Ascending aorta (tissue), 2 donors: ENCODE measurements at regions not wholly inside any gene's neighbourhood (a gene's known extent, or its start where the extent isn't known, plus 50 kb on each side); places are given as distances from the start of the nearest gene placed in this dataset.

Source experiments
- DNase-seq, 2 donors: peaks; one replicate each; pipeline ENCODE4 v3.0.0-alpha.2; 2019; ENCODE audit warnings: low spot score in 2 of 2
- H3K27ac ChIP-seq, 2 donors: fragments of 200-600 bp; sonication (generic); one replicate each; pipeline ENCODE4 v1.5.1; 2016 to 2017; ENCODE audit warnings: mild to moderate bottlenecking in 1 of 2
- H3K27me3 ChIP-seq: fragments of 200-600 bp; sonication (generic); one replicate; pipeline ENCODE4 v1.5.1; 2017
- H3K36me3 ChIP-seq, 2 donors: fragments of 200-600 bp; sonication (generic); one replicate each; pipeline ENCODE4 v1.5.1; 2016
- H3K4me1 ChIP-seq, 2 donors: fragments of 200-600 bp; sonication (generic); one replicate each; pipeline ENCODE4 v1.5.1; 2016 to 2017; ENCODE audit warnings: mild to moderate bottlenecking in 1 of 2
- H3K4me3 ChIP-seq, 2 donors: fragments of 200-600 bp; sonication (generic); one replicate each; pipeline ENCODE4 v1.5.1; 2016 to 2017; ENCODE audit warnings: mild to moderate bottlenecking in 1 of 2
- H3K9me3 ChIP-seq, 2 donors: fragments of 200-600 bp; sonication (generic); one replicate each; pipeline ENCODE4 v1.5.1; 2016
- intact Hi-C: fragments of 100-400 bp; cut with DNase I; formaldehyde crosslinking; loops from one replicate; pipeline ENCODE4 v1.15.1; 2023
- TF ChIP-seq, protein P1 (sequence below), 3 experiments: fragments of 200-600 bp in 2 of 3; fragments of 450-650 bp in 1 of 3; sonication (generic) in 2 of 3; IDR thresholded peaks; one replicate each; pipeline ENCODE4 v1.5.1; 2016 to 2019; ENCODE audit warnings: antibody characterized with exemption in 3 of 3, mild to moderate bottlenecking in 1 of 3, moderate library complexity in 1 of 3

DNA sequence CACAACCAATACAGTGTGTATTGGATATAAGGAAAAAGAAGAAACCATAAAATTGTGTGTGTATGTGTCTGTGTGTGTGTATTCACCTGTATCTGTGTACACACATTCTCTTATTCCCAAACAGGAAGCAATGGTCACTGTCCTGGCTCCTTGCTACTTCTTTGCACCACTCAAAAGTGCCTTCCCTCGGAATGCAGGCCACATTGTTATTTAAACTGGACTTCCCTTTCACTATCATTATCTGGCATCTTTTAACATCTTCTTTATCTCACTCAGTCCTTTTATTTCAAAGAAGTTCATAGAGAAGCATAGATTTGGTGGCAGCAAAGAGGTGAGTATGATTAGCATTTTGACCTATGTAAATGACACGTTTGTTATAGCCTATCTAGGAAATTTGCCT is 803.7 kb downstream of the NCAM2 start:
- H3K27ac ChIP-seq: no peak overlapping the region
- H3K4me1 ChIP-seq: no peaks in the 10 kb centered on the region
- no peaks in the 10 kb centered on the region for H3K36me3 ChIP-seq
- no peak for DNase-seq
- H3K9me3 ChIP-seq: no peaks in the 10 kb centered on the region
- H3K4me3 ChIP-seq: no peak overlapping the region
- TF ChIP-seq, protein P1, sequence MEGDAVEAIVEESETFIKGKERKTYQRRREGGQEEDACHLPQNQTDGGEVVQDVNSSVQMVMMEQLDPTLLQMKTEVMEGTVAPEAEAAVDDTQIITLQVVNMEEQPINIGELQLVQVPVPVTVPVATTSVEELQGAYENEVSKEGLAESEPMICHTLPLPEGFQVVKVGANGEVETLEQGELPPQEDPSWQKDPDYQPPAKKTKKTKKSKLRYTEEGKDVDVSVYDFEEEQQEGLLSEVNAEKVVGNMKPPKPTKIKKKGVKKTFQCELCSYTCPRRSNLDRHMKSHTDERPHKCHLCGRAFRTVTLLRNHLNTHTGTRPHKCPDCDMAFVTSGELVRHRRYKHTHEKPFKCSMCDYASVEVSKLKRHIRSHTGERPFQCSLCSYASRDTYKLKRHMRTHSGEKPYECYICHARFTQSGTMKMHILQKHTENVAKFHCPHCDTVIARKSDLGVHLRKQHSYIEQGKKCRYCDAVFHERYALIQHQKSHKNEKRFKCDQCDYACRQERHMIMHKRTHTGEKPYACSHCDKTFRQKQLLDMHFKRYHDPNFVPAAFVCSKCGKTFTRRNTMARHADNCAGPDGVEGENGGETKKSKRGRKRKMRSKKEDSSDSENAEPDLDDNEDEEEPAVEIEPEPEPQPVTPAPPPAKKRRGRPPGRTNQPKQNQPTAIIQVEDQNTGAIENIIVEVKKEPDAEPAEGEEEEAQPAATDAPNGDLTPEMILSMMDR (IDR thresholded peaks at IDR 0.05): no peak
- intact Hi-C loops: no loop called here
- no peaks in the 10 kb centered on the region for H3K27me3 ChIP-seq

DNA sequence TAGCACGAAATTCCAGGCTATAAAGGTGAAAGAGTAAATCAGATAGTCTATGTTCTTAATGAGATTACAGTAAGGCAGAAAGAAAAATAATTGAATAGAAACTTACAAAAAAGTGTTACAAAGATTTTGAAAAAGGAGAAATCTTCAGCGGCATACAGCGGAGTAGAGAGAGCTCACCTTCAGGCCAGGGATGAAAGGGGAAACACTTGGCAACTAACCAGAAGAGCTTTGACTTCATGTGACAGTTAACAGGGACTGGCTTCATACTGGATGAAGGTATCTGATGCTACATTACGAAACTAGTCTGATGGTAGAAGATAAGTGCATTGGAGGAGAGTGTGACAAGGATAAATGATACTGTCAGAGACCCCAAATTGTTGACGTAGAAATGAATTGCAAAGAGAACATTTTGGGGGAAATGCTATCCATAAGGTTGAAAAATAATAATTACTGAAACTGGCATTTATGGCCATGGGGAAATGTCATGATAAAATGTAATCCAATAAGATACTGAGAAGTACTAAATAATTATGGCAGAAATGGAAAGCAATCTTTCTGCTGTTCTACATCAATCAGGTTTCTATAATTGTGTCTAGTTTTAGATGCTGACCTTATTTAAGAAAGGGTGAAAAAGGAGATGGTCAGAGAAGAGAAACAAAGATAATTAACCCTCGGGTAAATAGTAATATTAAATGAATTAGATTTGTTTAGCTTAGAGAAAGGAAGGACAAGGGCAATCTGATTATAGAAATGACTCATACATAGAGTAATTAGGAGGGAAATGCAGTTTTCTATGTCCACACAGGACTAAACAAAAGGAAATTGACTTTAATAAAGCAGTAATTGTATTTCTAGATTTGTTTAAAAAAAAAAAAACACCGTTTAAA is 808.7 kb downstream of the NCAM2 start:
- H3K36me3 ChIP-seq: no peaks in the 10 kb centered on the region
- intact Hi-C loops: no loop called here
- no peaks in the 10 kb centered on the region for H3K9me3 ChIP-seq
- no peaks in the 10 kb centered on the region for H3K4me1 ChIP-seq
- no peaks in the 10 kb centered on the region for H3K27me3 ChIP-seq
- no peak overlapping the region for H3K4me3 ChIP-seq
- H3K27ac ChIP-seq: no peak overlapping the region
- no peak for DNase-seq
- TF ChIP-seq, protein P1 (IDR thresholded peaks at IDR 0.05): no peak

DNA sequence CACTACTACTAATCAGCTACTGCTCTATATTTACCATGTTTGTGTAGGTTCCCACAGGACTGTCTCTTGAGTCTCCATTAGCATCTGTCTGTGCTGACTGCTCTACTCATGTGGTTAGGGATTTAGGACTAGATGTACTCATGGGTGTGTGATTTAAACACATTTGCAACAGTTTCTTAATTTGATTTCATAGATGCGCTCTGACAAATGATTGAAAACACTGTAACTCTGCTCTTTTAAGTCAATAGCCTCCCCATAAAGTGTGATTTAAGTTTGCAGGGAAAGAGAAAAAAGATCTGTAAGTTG is 809.3 kb downstream of the NCAM2 start:
- Histone ChIP-seq H3K36me3 (no peaks in the 10 kb centered on the region), H3K4me1 (no peaks in the 10 kb centered on the region), H3K27ac (no peak overlapping the region), H3K4me3 (no peak overlapping the region), H3K9me3 (no peaks in the 10 kb centered on the region), H3K27me3 (no peaks in the 10 kb centered on the region)
- intact Hi-C loops: no loop called here
- TF ChIP-seq, protein P1 (IDR thresholded peaks at IDR 0.05): no peak
- no peak for DNase-seq

DNA sequence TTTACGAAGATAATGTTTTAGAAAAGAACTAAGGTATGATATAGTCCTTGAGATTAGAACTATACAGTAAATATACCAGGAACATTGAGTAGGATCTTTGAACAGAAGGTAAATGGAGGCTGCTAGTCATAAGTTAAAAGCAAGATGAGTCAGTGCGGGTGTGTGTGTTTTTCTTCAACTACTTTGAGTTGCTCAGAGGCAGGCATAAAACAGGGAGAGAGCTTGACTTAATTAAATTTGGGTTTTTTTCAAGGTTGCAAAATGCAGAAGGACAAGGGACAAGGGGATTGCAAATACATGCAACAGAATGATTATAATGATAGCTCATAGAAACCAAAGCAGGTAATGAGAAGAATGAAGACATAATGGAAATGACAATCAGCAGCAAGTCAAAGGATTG is 815.1 kb downstream of the NCAM2 start:
- intact Hi-C loops: no loop called here
- Histone ChIP-seq H3K36me3 (no peaks in the 10 kb centered on the region), H3K9me3 (no peaks in the 10 kb centered on the region), H3K4me3 (no peak overlapping the region), H3K4me1 (no peaks in the 10 kb centered on the region), H3K27ac (no peak overlapping the region), H3K27me3 (no peaks in the 10 kb centered on the region)
- TF ChIP-seq, protein P1 (IDR thresholded peaks at IDR 0.05): no peak
- DNase-seq: no peak

DNA sequence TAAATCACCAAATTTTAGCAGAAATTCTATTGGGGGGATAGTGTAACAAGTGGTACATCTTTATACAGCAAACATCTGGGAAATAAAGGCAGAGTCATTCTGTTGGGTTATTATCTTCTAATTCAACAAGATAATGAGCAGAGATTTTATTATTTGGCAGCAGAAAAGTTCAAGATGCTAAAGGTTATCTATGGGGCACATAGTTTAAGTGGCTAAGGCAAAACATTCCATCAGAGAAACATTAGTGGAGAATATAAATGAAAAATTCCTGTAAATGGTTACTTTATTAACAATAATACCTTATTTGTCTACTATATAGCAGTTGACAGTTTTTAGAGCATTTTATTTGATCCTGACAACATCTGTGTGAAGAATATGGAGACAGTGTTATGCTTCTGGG is 815.7 kb downstream of the NCAM2 start:
- no peaks in the 10 kb centered on the region for H3K36me3 ChIP-seq
- H3K27me3 ChIP-seq: no peaks in the 10 kb centered on the region
- H3K9me3 ChIP-seq: no peaks in the 10 kb centered on the region
- intact Hi-C loops: no loop called here
- no peak overlapping the region for H3K27ac ChIP-seq
- H3K4me3 ChIP-seq: no peak overlapping the region
- TF ChIP-seq, protein P1 (IDR thresholded peaks at IDR 0.05): no peak
- no peak for DNase-seq
- H3K4me1 ChIP-seq: no peaks in the 10 kb centered on the region
